Caco-2 (cell line): ENCODE measurements at regions not wholly inside any gene's neighbourhood (a gene's known extent, or its start where the extent isn't known, plus 50 kb on each side); places are given as distances from the start of the nearest gene placed in this dataset.

Source experiments
- BruUV-seq: library from RNA; stranded (reverse); fragments of 400-500 nt; replicated peaks from 2 replicates; lab custom pipeline; 2021; lab: Mats Ljungman, UMichigan
- CTCF ChIA-PET: fragments of 300-600 bp; sonication (Branson Sonifier 250); formaldehyde crosslinking; loops from one replicate; lab custom pipeline; 2022; ENCODE audit warnings: antibody characterized with exemption; lab: Charles Lee
- POLR2A ChIA-PET: fragments of 300-600 bp; sonication (Branson Sonifier 250); formaldehyde crosslinking; loops from one replicate; lab custom pipeline; 2022; ENCODE audit warnings: antibody characterized with exemption; lab: Charles Lee
- DNase-seq, 2 experiments: peaks; one replicate each; pipeline versions ENCODE4 v3.0.0 to v3.0.0-alpha.2; 2020 to 2022
- H3K27me3 ChIP-seq: replicated peaks from 2 replicates; pipeline ENCODE4 v1.6.0; 2011; ENCODE audit warnings: low read length; ENCODE audit not compliant: control insufficient read depth, insufficient read depth
- H3K36me3 ChIP-seq: 2 replicates; pipeline ENCODE4 v1.5.1; 2011; ENCODE audit warnings: low read length; ENCODE audit not compliant: control insufficient read depth, insufficient read depth
- H3K4me1 ChIP-seq: fragments of 250-450 bp; sonication (Bioruptor Pico); 2 replicates; pipeline ENCODE4 v1.5.1; 2020; ENCODE audit warnings: mild to moderate bottlenecking
- H3K4me3 ChIP-seq: 2 replicates; pipeline ENCODE4 v1.5.1; 2011; ENCODE audit warnings: low read depth, mild to moderate bottlenecking, control low read depth, low read length
- H3K9me3 ChIP-seq: fragments of 250-450 bp; sonication (Bioruptor Pico); 2 replicates; pipeline ENCODE4 v1.5.1; 2020; ENCODE audit warnings: mild to moderate bottlenecking, moderate library complexity
- H3K27ac Mint-ChIP-seq: one replicate; pipeline ENCODE4 v1.8.0; 2022; ENCODE audit warnings: mixed read lengths; ENCODE audit not compliant: unreplicated experiment
- H3K27me3 Mint-ChIP-seq: one replicate; pipeline ENCODE4 v1.8.0; 2022; ENCODE audit warnings: mixed read lengths; ENCODE audit not compliant: insufficient read depth, unreplicated experiment
- H3K36me3 Mint-ChIP-seq: one replicate; pipeline ENCODE4 v1.8.0; 2022; ENCODE audit warnings: mild to moderate bottlenecking, mixed read lengths; ENCODE audit not compliant: insufficient read depth, unreplicated experiment
- H3K4me1 Mint-ChIP-seq: one replicate; pipeline ENCODE4 v1.8.0; 2022; ENCODE audit warnings: low read depth, mixed read lengths; ENCODE audit not compliant: unreplicated experiment
- H3K4me3 Mint-ChIP-seq: one replicate; pipeline ENCODE4 v1.8.0; 2022; ENCODE audit warnings: mild to moderate bottlenecking, moderate library complexity, mixed read lengths; ENCODE audit not compliant: unreplicated experiment
- H3K9me3 Mint-ChIP-seq: one replicate; pipeline ENCODE4 v1.8.0; 2022; ENCODE audit warnings: mixed read lengths; ENCODE audit not compliant: unreplicated experiment
- CTCF ChIP-seq, 2 experiments: fragments of 200-600 bp in 1 of 2; IDR thresholded peaks; 1 replicate in 1 of 2; 2 replicates in 1 of 2; pipeline versions ENCODE4 v1.5.1 to v1.8.0; 2011 to 2022; ENCODE audit warnings: antibody characterized with exemption in 1 of 2, control low read depth in 1 of 2, inconsistent platforms in 1 of 2, low read depth in 1 of 2, low read length in 1 of 2, mild to moderate bottlenecking in 1 of 2, moderate library complexity in 1 of 2; ENCODE audit not compliant: insufficient read depth in 1 of 2, severe bottlenecking in 1 of 2, unreplicated experiment in 1 of 2
- intact Hi-C: fragments of 100-400 bp; cut with micrococcal nuclease; formaldehyde crosslinking; loops from one replicate; pipeline ENCODE4 v1.10.0; 2022; ENCODE audit not compliant: unreplicated experiment

- no peak overlapping the region for H3K4me3 Mint-ChIP-seq
- intact Hi-C loops, result no loop called here
- no peak overlapping the region for H3K27ac Mint-ChIP-seq
- TF ChIP-seq CTCF (IDR thresholded peaks at IDR 0.05; ENCODE audit: insufficient read depth in 1 of 2, low read depth in 1 of 2, low read length in 1 of 2, severe bottlenecking in 1 of 2, unreplicated experiment in 1 of 2), result no peak
- Histone ChIP-seq H3K4me3 (no peak overlapping the region), H3K4me1 (no peaks in the 10 kb centered on the region), H3K27me3 (no peaks in the 10 kb centered on the region), H3K36me3 (no peaks in the 10 kb centered on the region), H3K9me3 (no peaks in the 10 kb centered on the region; the same call in 1 of the 2 replicates)
- H3K4me1 Mint-ChIP-seq, result no peaks in the 10 kb centered on the region
- H3K36me3 Mint-ChIP-seq, result no peaks in the 10 kb centered on the region
- ChIA-PET POLR2A (no interaction called here), CTCF (no interaction called here)
- peaks cover 3% of the 10 kb centered on the region for H3K27me3 Mint-ChIP-seq
- no peak for DNase-seq
- BruUV-seq, result no TSS peak
- no peaks in the 10 kb centered on the region for H3K9me3 Mint-ChIP-seq
Measured at GRCh38 chr4:60455380-60455779, 744.7 kb upstream of the ADGRL3 start.

- no peaks in the 10 kb centered on the region for H3K4me1 Mint-ChIP-seq
- H3K27me3 ChIP-seq, result no peaks in the 10 kb centered on the region
- no peak for TF ChIP-seq CTCF (IDR thresholded peaks at IDR 0.05; ENCODE audit: insufficient read depth in 1 of 2, low read depth in 1 of 2, low read length in 1 of 2, severe bottlenecking in 1 of 2, unreplicated experiment in 1 of 2)
- no peaks in the 10 kb centered on the region for H3K27me3 Mint-ChIP-seq
- ChIA-PET CTCF (no interaction called here), POLR2A (no interaction called here)
- H3K36me3 Mint-ChIP-seq, result no peaks in the 10 kb centered on the region
- H3K9me3 ChIP-seq, result peaks cover 8% of the 10 kb centered on the region
- DNase-seq, result no peak
- H3K27ac Mint-ChIP-seq, result no peak overlapping the region
- no peaks in the 10 kb centered on the region for H3K36me3 ChIP-seq
- H3K4me1 ChIP-seq, result no peaks in the 10 kb centered on the region
- H3K9me3 Mint-ChIP-seq, result peaks cover 16% of the 10 kb centered on the region
- no TSS peak for BruUV-seq
- intact Hi-C loops, result no loop called here
- H3K4me3 ChIP-seq, result no peak overlapping the region
- no peak overlapping the region for H3K4me3 Mint-ChIP-seq
Measured at GRCh38 chr4:60461551-60461950, 738.6 kb upstream of the ADGRL3 start.

GRCh38 chr4:60463857-60464502, 736.1 kb upstream of the ADGRL3 start:
- intact Hi-C loops, result no loop called here
- ChIA-PET CTCF (interaction anchor here (0.6 kb wide), 1 partner anchor 300 kb away, joined by 6 read pairs; no protein-coding TSS in a partner anchor), POLR2A (no interaction called here)
- no peaks in the 10 kb centered on the region for H3K36me3 Mint-ChIP-seq
- TF ChIP-seq CTCF (IDR thresholded peaks at IDR 0.05; ENCODE audit: insufficient read depth in 1 of 2, low read depth in 1 of 2, low read length in 1 of 2, severe bottlenecking in 1 of 2, unreplicated experiment in 1 of 2), result peak in 1 of 2 experiments; percentile 16
- H3K4me1 Mint-ChIP-seq, result no peaks in the 10 kb centered on the region
- Histone ChIP-seq H3K4me3 (no peak overlapping the region), H3K9me3 (peaks cover 8% of the 10 kb centered on the region), H3K4me1 (no peaks in the 10 kb centered on the region), H3K27me3 (no peaks in the 10 kb centered on the region), H3K36me3 (no peaks in the 10 kb centered on the region)
- DNase-seq, result peak in 1 of 2 experiments; percentile 5
- H3K27me3 Mint-ChIP-seq, result no peaks in the 10 kb centered on the region
- H3K4me3 Mint-ChIP-seq, result no peak overlapping the region
- H3K27ac Mint-ChIP-seq, result no peak overlapping the region
- peaks cover 16% of the 10 kb centered on the region for H3K9me3 Mint-ChIP-seq
- BruUV-seq, result no TSS peak
